Left colon (tissue), 2 donors: ENCODE measurements at regions not wholly inside any gene's neighbourhood (a gene's known extent, or its start where the extent isn't known, plus 50 kb on each side); places are given as distances from the start of the nearest gene placed in this dataset.
"Not testable (repeated sequence)": the region's sequence is repeated elsewhere in the genome, so short reads cannot be mapped to it uniquely, and the experiment has no call there.

Source experiments
- ATAC-seq: fragments of 200-7000 bp; cut with Tn5 transposase; one replicate; pipeline ENCODE4 v1.9.1; 2020; ENCODE audit warnings: mild to moderate bottlenecking, moderate library complexity
- DNase-seq, 2 donors: peaks; one replicate each; pipeline ENCODE4 v3.0.0-alpha.2; 2020
- intact Hi-C, 2 donors: fragments of 100-400 bp; cut with DNase I in 1 of 2; cut with micrococcal nuclease in 1 of 2; formaldehyde crosslinking; loops; one replicate each; pipeline versions ENCODE4 v1.11.2 to v1.14.0; 2022; cut with DNase I, micrococcal nuclease
- donor health status: DM: no; HTN: no; CAD: no.
- donor health status: DM: yes; HTN: yes; CAD: no.

- ATAC-seq, result no peak
- intact Hi-C loops, result no loop called here
- no peak for DNase-seq
These were observed 81.4 kb downstream of the RERGL start for GRCh38 chr12:18008642-18009041.

DNA sequence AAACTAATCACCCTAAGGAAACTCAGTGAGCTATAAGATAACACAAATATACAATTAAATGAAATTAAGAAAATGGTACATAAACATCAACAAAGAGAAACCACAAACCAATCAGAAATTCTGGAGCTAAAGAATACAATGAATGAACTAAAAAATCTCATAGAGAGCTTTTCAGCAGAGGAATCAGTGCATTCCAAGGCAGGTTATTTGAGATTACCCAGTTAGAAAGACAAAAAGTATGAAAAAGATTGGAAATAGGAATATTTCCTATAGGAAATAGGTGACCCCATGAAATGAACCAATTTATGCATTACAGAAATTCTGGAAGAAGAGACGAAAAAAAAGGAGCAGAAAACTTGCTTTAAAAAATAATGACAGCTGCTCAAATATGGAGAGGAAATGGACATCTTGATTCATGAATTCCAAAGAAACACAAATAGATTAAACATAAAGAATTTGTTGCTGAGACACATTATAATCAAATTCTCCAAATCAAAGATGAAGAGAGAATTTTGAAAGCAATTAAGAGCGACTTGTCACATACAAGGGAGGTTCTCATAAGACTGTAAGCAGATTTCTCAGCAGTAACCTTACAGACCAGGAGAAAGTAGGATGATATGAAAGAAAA lies 90.7 kb downstream of the RERGL start:
- ATAC-seq (no peak), DNase-seq (no peak)
- intact Hi-C loops, result no loop called here

DNA sequence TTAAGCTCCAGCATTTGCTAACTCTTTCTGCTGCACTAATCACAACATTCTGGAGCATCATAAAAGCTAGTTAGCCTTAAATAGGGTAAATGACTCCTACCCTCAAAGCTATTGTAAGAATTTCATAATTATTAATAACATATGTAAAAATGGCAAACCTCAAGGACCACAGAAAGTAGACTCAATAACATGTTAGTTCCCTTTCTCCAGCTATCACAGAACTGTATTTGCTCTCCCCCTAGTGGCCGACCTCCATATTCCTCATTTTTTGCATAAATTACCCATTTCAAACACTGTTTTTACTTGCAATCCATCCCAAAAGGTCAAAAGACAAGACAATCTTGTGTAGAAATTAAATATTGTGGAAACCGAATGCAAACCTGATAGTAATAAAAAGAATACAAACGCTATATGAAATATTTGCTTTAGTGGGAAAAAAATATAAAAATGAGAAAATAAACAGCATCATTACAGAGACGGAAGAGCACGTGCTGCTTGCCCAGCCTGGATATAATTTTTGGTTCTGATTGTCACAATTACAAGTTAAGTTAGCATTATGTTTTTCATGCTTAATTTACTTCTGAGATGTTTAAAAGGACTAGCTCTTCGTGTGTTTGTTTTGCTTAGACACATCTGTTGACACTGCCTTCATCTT lies 97.9 kb downstream of the RERGL start:
- ATAC-seq (no peak), DNase-seq (no peak)
- intact Hi-C loops, result no loop called here

DNA sequence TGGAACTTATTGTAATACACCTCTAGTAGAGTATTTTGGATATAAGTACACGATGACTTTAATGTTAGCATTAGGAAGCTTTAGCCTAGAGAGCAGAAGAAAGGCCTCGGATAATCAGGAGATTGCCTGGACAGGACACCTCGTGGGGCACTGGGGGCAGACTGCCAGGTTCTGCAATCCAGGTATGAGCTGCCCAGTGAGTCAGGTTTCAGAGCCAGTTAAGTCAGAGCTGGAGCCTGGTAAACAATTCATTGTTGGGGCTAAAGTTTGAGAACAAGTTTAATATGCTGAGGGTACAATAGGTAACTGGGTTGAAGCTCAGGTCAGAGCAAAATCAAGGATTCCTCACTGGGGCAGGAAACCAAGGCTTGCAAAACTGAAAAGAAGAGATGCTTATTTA lies 107.4 kb downstream of the RERGL start:
- intact Hi-C loops, result no loop called here
- no peak for ATAC-seq
- no peak for DNase-seq

GRCh38 chr12:17976202-17976601 lies 113.8 kb downstream of the RERGL start:
- no peak for ATAC-seq
- intact Hi-C loops, result no loop called here
- no peak for DNase-seq

GRCh38 chr12:17975763-17976162 lies 114.2 kb downstream of the RERGL start:
- intact Hi-C loops, result no loop called here
- DNase-seq, result no peak
- ATAC-seq, result no peak

GRCh38 chr12:17975239-17975638 lies 114.8 kb downstream of the RERGL start:
- intact Hi-C loops, result no loop called here
- DNase-seq (no peak), ATAC-seq (no peak)

GRCh38 chr12:17971850-17972249 lies 118.1 kb downstream of the RERGL start:
- DNase-seq (no peak), ATAC-seq (no peak)
- intact Hi-C loops, result no loop called here

DNA sequence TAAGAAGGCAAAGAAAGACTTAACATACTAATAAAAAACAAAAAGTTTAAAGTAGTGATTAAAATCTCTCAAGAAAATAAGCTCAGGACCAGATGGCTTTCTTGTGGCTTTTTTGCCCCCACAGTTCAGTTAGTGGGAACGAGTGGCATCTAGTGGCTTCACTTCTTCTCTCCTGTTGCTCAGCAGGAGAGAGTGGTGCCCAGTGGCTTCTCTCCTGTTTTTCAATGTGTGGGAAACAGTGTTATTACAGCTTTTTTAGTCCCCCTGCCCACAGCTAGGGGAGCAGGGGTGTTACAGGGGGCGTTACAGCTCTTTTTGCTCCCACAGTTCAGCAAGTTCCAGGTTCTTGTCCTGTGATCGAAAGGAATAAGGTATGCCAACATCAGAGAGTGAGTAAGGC lies 135.2 kb downstream of the RERGL start:
- no peak for ATAC-seq

GRCh38 chr12:17950898-17951297 lies 139.1 kb downstream of the RERGL start:
- ATAC-seq (no peak), DNase-seq (no peak)
- intact Hi-C loops, result no loop called here

More for the DNA sequence above, 135.2 kb downstream of the RERGL start:
- intact Hi-C loops, result no loop called here
- no peak for DNase-seq

DNA sequence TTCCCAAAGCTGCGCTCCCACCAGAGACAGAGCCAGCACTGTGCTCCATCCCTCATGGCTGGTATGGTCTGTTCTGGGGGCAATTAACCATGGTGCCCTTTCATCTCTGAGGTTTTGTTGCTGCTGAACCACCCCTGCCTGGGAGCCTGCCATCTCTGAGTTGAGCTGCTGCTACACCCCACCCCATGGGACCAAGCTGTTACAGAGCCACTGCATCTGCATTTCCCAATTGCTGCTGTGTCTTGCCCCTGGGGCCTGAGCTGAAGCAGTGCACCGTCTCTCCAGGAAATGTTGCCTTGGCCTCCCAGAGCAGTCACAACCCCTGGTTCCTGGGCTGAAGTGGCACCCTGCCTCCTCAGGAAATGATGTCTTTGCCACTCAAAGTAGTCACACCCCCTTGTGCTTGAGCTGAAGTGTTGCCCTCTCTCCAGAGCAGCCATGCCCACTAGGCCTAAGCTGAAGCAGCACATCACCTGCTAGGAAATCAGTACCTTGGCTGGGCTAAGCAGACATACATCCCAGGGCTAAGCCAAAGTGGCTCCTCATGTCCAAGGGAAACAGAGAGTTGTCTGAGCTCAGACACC lies 140.3 kb downstream of the RERGL start:
- intact Hi-C loops, result no loop called here
- DNase-seq (no peak), ATAC-seq (no peak)

GRCh38 chr12:17928708-17929366 lies 161.2 kb downstream of the RERGL start:
- ATAC-seq, result no peak
- DNase-seq, result no peak

DNA sequence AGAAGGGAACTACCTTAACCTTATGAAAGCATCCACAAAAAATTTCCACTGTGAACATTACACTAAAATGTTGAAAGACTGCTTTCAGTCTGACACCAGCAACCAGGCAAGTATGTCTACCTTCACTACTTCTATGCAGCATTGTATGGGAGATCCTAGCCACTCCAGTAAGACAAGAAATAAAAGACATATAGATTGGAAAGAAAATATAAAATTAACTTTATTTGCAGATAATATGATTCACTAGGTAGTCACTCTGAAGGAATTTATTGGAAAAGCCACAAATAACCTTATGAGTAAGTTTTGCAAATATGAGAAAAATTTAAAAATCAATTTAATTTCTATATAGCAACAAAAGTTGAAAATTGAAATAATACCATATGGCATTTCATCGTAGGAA lies 172.0 kb downstream of the RERGL start:
- intact Hi-C loops, result no loop called here
- ATAC-seq (no peak), DNase-seq (no peak)

More at GRCh38 chr12:17928708-17929366, 161.2 kb downstream of the RERGL start:
- intact Hi-C loops, result no loop called here

GRCh38 chr12:17884581-17884980 lies 205.4 kb downstream of the RERGL start:
- DNase-seq (no peak), ATAC-seq (no peak)
- intact Hi-C loops, result no loop called here

DNA sequence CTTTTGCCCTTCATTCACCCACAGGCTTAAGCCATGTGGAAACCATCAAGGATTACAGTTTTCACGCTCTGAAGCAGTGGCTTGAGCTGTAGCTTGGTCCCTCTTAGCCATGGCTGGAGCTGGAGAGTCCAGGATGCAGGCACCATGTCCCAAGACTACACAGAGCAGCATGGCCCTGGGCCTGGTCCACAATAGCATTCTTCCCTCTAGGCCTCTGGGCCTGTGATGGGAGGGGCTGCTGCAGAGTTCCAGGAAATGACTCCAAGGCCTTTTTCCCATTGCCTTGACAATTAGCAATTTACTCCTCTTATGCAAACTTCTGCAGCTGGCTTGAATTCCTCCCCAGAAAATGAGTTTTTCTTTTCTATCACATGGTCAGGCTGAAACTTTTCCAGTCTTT lies 211.3 kb downstream of the RERGL start:
- intact Hi-C loops, result no loop called here
- ATAC-seq (no peak), DNase-seq (no peak)

DNA sequence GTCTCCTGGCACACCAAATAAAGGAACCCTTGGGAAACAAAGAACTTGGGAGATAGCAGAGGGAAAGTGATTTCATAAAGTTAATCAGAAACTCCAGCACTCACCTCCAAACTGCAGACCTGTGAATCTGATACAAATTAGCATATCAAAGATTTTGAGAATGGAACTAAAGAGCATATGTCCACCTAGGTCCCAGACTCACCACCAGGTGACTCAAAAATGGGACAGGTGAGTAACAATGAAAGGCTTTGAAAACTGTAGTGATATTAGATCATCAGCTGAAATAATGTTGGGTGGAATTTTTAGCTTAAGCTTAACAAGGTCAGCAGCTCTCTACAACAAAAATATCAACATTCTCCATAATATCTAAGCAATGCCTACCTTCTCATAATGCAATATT lies 214.8 kb downstream of the RERGL start:
- ATAC-seq, result no peak
- intact Hi-C loops, result no loop called here

GRCh38 chr12:17866802-17867201 lies 223.2 kb downstream of the RERGL start:
- no peak for DNase-seq
- no peak for ATAC-seq
- intact Hi-C loops, result loop anchor here in 1 of 2 donors (10.0 kb wide), 1 partner anchor 92 kb away; no protein-coding TSS in a partner anchor

More for the DNA sequence above, 214.8 kb downstream of the RERGL start:
- DNase-seq, result no peak

- not testable (repeated sequence) for ATAC-seq, DNase-seq
- intact Hi-C loops, result loop anchor here in 1 of 2 donors (2.0 kb wide), 1 partner anchor 89 kb away; no protein-coding TSS in a partner anchor
These were observed 234.4 kb downstream of the RERGL start for GRCh38 chr12:17855548-17855947.

GRCh38 chr12:17853054-17853453 lies 236.9 kb downstream of the RERGL start:
- intact Hi-C loops, result no loop called here
- ATAC-seq (no peak), DNase-seq (no peak)

DNA sequence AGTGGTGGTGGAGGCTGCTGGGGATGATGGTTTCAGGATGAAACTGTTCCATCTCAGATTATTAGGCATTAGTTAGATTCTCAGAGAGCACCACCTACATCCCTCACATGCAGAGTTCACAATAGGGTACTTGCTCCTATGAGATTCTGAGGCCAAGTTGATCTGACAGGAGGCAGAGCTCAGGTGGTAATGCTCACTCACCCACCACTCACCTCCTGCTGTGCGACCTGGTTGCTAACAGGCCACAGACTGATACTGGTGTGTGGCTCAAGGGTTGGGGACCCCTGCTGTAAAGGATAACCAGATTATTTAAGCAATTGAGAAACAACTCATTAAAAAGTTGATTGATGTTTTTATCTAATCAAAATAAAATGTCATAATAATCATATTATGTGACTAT lies 248.5 kb downstream of the RERGL start:
- DNase-seq, result no peak
- ATAC-seq, result no peak
- intact Hi-C loops, result loop anchor here in 1 of 2 donors (10.0 kb wide), 1 partner anchor 87 kb away; no protein-coding TSS in a partner anchor
